ENCODE measurements at regions not wholly inside any gene's neighbourhood (a gene's known extent, or its start where the extent isn't known, plus 50 kb on each side); places are given as distances from the start of the nearest gene placed in this dataset.

DNA sequence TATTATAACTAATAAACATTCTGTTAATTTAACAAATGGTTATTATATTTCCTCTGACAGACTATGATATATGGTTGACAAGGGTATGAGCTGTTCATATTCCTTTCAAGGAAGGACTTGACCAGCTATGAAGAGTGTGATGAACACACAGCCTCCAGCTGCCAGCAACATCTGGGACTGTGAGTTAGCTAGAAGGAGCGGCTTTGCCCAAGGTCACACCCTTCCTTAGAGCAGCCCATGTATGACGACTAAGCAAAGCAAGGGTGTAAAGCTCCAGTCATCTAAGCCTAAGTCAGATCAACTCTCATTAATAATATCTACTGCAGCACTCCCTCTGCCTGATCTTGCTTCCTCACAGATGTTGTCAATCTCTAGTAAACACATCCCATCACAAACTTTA is 355.4 kb downstream of the PLPP3 start:
- Mint-ChIP-seq H3K4me3 (ENCODE audit: unreplicated experiment) (no peak overlapping the region), H3K27ac (ENCODE audit: low read depth, unreplicated experiment) (no peak overlapping the region), H3K27me3 (ENCODE audit: insufficient read depth, unreplicated experiment) (no peaks in the 10 kb centered on the region), H3K4me1 (ENCODE audit: insufficient read depth, unreplicated experiment) (no peaks in the 10 kb centered on the region), H3K36me3 (ENCODE audit: insufficient read depth, unreplicated experiment) (no peaks in the 10 kb centered on the region), H3K9me3 (ENCODE audit: unreplicated experiment) (no peaks in the 10 kb centered on the region)
- no TSS peak for BruUV-seq (replicated peaks)
- TF ChIP-seq, protein P1, sequence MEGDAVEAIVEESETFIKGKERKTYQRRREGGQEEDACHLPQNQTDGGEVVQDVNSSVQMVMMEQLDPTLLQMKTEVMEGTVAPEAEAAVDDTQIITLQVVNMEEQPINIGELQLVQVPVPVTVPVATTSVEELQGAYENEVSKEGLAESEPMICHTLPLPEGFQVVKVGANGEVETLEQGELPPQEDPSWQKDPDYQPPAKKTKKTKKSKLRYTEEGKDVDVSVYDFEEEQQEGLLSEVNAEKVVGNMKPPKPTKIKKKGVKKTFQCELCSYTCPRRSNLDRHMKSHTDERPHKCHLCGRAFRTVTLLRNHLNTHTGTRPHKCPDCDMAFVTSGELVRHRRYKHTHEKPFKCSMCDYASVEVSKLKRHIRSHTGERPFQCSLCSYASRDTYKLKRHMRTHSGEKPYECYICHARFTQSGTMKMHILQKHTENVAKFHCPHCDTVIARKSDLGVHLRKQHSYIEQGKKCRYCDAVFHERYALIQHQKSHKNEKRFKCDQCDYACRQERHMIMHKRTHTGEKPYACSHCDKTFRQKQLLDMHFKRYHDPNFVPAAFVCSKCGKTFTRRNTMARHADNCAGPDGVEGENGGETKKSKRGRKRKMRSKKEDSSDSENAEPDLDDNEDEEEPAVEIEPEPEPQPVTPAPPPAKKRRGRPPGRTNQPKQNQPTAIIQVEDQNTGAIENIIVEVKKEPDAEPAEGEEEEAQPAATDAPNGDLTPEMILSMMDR (IDR thresholded peaks at IDR 0.05; ENCODE audit: unreplicated experiment): no peak
- POLR2A ChIA-PET: interaction anchor here (0.8 kb wide), 1 partner anchor 9 kb away, joined by 3 read pairs; no protein-coding TSS in a partner anchor
- no peak for DNase-seq (ENCODE audit: unreplicated experiment)
- intact Hi-C loops (cut with micrococcal nuclease): no loop called here
- CTCF ChIA-PET: interaction anchor here (1.0 kb wide), 1 partner anchor 24 kb away, joined by 3 read pairs; no protein-coding TSS in a partner anchor

DNA sequence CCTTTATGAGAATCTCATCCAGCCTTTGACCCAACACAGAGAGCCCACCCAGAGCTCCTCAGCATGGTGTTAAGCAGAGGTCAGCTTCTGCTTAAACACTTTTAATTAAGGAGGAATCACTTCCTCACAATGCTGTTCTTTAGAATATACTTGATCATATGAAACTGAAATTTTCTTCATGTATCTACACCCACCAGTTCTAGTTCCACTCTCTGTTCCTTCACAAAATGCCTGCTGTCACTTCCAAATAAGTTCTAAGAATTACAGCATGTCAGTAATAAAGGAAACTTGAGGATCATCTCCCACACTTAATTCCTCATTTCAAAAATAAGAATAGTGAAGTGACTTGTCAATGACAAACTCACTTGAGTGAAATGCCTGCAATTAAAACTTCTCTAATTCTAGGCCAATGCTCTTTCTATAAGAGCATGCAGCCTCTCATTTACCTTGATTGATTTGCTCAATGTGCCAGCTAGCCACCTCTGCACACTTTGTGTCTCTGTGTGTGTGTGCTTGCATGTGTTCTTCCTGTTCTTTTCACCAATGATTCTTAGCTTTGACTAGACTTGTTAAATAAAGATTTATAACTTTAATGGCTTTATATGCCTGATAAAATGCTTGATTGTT is 356.3 kb downstream of the PLPP3 start:
- CTCF ChIA-PET: interaction anchor here (0.9 kb wide), 1 partner anchor 17 kb away, joined by 3 read pairs; no protein-coding TSS in a partner anchor
- intact Hi-C loops (cut with micrococcal nuclease): no loop called here
- Mint-ChIP-seq H3K27ac (ENCODE audit: low read depth, unreplicated experiment) (no peak overlapping the region), H3K36me3 (ENCODE audit: insufficient read depth, unreplicated experiment) (no peaks in the 10 kb centered on the region), H3K9me3 (ENCODE audit: unreplicated experiment) (no peaks in the 10 kb centered on the region), H3K4me3 (ENCODE audit: unreplicated experiment) (no peak overlapping the region), H3K27me3 (ENCODE audit: insufficient read depth, unreplicated experiment) (no peaks in the 10 kb centered on the region), H3K4me1 (ENCODE audit: insufficient read depth, unreplicated experiment) (no peaks in the 10 kb centered on the region)
- DNase-seq (ENCODE audit: unreplicated experiment): no peak
- POLR2A ChIA-PET: no interaction called here
- BruUV-seq (replicated peaks): no TSS peak
- TF ChIP-seq, protein P1 (IDR thresholded peaks at IDR 0.05; ENCODE audit: unreplicated experiment): no peak

DNA sequence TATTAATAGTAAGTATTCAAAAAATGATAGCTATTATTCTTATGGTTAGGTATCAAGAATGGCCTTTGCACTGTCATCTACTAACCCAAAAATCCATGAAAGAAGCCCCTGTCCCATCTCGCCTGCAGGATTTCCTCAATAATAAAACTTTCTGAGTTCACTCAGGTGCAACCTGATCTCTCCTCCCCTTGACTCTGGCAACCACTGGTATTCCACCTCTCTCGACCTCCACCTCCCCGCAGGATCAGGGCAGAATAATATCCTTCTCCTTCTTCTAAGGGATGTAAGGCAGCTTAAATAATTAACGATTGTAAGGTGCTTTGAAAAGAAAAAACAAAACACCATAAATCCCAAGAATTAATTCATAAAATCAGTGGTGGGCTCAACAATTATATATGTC is 359.3 kb downstream of the PLPP3 start:
- no TSS peak for BruUV-seq (replicated peaks)

DNA sequence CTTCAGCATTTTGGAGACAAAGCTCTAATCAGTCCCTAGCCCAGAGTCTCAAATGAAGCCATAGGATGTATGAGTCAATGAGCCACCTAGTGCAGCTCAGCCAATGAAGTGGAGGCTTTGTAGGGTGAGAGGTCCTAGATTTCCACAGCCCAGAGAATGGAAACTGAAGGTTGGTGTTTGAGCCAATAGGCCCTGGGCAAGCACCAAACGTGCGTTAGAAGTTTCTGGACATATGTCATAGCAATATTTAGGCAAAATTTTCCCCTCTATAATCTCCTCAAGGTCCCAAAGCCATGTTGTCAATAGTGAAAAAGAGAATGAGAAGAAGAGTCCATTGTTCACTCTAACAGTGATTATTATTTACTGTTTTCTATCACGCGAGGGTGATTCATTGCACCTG is 361.3 kb downstream of the PLPP3 start:
- ChIA-PET CTCF (no interaction called here), POLR2A (no interaction called here)
- no peak for DNase-seq (ENCODE audit: unreplicated experiment)
- Mint-ChIP-seq H3K27me3 (ENCODE audit: insufficient read depth, unreplicated experiment) (no peaks in the 10 kb centered on the region), H3K9me3 (ENCODE audit: unreplicated experiment) (no peaks in the 10 kb centered on the region), H3K4me3 (ENCODE audit: unreplicated experiment) (no peak overlapping the region), H3K27ac (ENCODE audit: low read depth, unreplicated experiment) (no peak overlapping the region), H3K36me3 (ENCODE audit: insufficient read depth, unreplicated experiment) (no peaks in the 10 kb centered on the region), H3K4me1 (ENCODE audit: insufficient read depth, unreplicated experiment) (no peaks in the 10 kb centered on the region)
- TF ChIP-seq, protein P1 (IDR thresholded peaks at IDR 0.05; ENCODE audit: unreplicated experiment): no peak
- intact Hi-C loops (cut with micrococcal nuclease): no loop called here
- BruUV-seq (replicated peaks): no TSS peak

More for the DNA sequence above, 359.3 kb downstream of the PLPP3 start:
- ChIA-PET CTCF (interaction anchor here (0.9 kb wide), 1 partner anchor 9 kb away, joined by 3 read pairs; no protein-coding TSS in a partner anchor), POLR2A (no interaction called here)
- no peaks in the 10 kb centered on the region for H3K27me3 Mint-ChIP-seq (ENCODE audit: insufficient read depth, unreplicated experiment)
- H3K27ac Mint-ChIP-seq (ENCODE audit: low read depth, unreplicated experiment): no peak overlapping the region
- no peak overlapping the region for H3K4me3 Mint-ChIP-seq (ENCODE audit: unreplicated experiment)
- intact Hi-C loops (cut with micrococcal nuclease): no loop called here
- no peak for DNase-seq (ENCODE audit: unreplicated experiment)
- no peaks in the 10 kb centered on the region for H3K9me3 Mint-ChIP-seq (ENCODE audit: unreplicated experiment)
- H3K4me1 Mint-ChIP-seq (ENCODE audit: insufficient read depth, unreplicated experiment): no peaks in the 10 kb centered on the region
- TF ChIP-seq, protein P1 (IDR thresholded peaks at IDR 0.05; ENCODE audit: unreplicated experiment): no peak
- H3K36me3 Mint-ChIP-seq (ENCODE audit: insufficient read depth, unreplicated experiment): no peaks in the 10 kb centered on the region

Data from MCF 10A (cell line).